ENCODE measurements at regions not wholly inside any gene's neighbourhood (a gene's known extent, or its start where the extent isn't known, plus 50 kb on each side); places are given as distances from the start of the nearest gene placed in this dataset.

GRCh38 chr5:18968966-18969365, 1019.0 kb downstream of the CDH18 start:
- TF ChIP-seq CTCF (IDR thresholded peaks at IDR 0.05) (no peak), POLR2A (IDR thresholded peaks at IDR 0.05) (no peak)

Measured in Peyer's patch (tissue), 4 donors.